C4-2B (cell line): ENCODE measurements at regions not wholly inside any gene's neighbourhood (a gene's known extent, or its start where the extent isn't known, plus 50 kb on each side); places are given as distances from the start of the nearest gene placed in this dataset.
"Not testable (repeated sequence)": the region's sequence is repeated elsewhere in the genome, so short reads cannot be mapped to it uniquely, and the experiment has no call there.

ENCODE experiments used
- H3K27ac ChIP-seq: fragments of 450-650 bp; 2 replicates; pipeline ENCODE4 v1.5.1; 2017
- CTCF ChIP-seq: fragments of 450-650 bp; conservative IDR thresholded peaks from 2 replicates; pipeline ENCODE4 v1.5.1; 2017; ENCODE audit warnings: mild to moderate bottlenecking
- ZFX ChIP-seq: fragments of 450-650 bp; IDR thresholded peaks from 2 replicates; pipeline ENCODE4 v1.6.1; 2017

GRCh38 chr16:87160234-87160636 is 157.0 kb downstream of the C16orf95 start:
- no peak overlapping the region for H3K27ac ChIP-seq
- TF ChIP-seq ZFX (no peak), CTCF (no peak)

- no peak overlapping the region for H3K27ac ChIP-seq
- TF ChIP-seq CTCF (no peak), ZFX (no peak)
These were observed 156.4 kb downstream of the C16orf95 start for GRCh38 chr16:87160701-87161337.

- not testable (repeated sequence) for H3K27ac ChIP-seq
These were observed 155.8 kb downstream of the C16orf95 start for GRCh38 chr16:87161410-87161809.

- no peak for TF ChIP-seq CTCF
- TF ChIP-seq ZFX, result no peak
- no peak overlapping the region for H3K27ac ChIP-seq
These were observed 155.1 kb downstream of the C16orf95 start for GRCh38 chr16:87161822-87162676.

GRCh38 chr16:87162799-87163198 is 154.4 kb downstream of the C16orf95 start:
- not testable (repeated sequence) for H3K27ac ChIP-seq

GRCh38 chr16:87163637-87164036 is 153.6 kb downstream of the C16orf95 start:
- H3K27ac ChIP-seq, result no peak overlapping the region
- no peak for TF ChIP-seq ZFX

- no peak overlapping the region for H3K27ac ChIP-seq
- TF ChIP-seq ZFX, result no peak
- no peak for TF ChIP-seq CTCF
These were observed 152.0 kb downstream of the C16orf95 start for GRCh38 chr16:87165151-87165550.

- H3K27ac ChIP-seq, result no peak overlapping the region
- TF ChIP-seq CTCF (no peak), ZFX (no peak)
These were observed 151.3 kb downstream of the C16orf95 start for GRCh38 chr16:87165885-87166284.

- TF ChIP-seq ZFX, result no peak
These were observed 150.9 kb downstream of the C16orf95 start for GRCh38 chr16:87166321-87166720.

More at GRCh38 chr16:87166321-87166720, 150.9 kb downstream of the C16orf95 start:
- H3K27ac ChIP-seq, result no peak overlapping the region
